Neural progenitor cell (in vitro differentiated cells): ENCODE measurements at regions not wholly inside any gene's neighbourhood (a gene's known extent, or its start where the extent isn't known, plus 50 kb on each side); places are given as distances from the start of the nearest gene placed in this dataset.

Experiments
- EZH2 ChIP-seq: fragments of 200-600 bp; sonication (generic); IDR thresholded peaks from 2 replicates; pipeline ENCODE4 v1.6.1; 2017; ENCODE audit warnings: antibody characterized with exemption, mild to moderate bottlenecking, moderate library complexity
- TF ChIP-seq, protein P1 (sequence below): fragments of 200-600 bp; sonication (generic); IDR thresholded peaks from 2 replicates; pipeline ENCODE4 v1.5.1; 2017; ENCODE audit warnings: antibody characterized with exemption, mild to moderate bottlenecking

GRCh38 chr14:106044515-106044914 is 518.1 kb downstream of the TMEM121 start:
- TF ChIP-seq, protein P1, sequence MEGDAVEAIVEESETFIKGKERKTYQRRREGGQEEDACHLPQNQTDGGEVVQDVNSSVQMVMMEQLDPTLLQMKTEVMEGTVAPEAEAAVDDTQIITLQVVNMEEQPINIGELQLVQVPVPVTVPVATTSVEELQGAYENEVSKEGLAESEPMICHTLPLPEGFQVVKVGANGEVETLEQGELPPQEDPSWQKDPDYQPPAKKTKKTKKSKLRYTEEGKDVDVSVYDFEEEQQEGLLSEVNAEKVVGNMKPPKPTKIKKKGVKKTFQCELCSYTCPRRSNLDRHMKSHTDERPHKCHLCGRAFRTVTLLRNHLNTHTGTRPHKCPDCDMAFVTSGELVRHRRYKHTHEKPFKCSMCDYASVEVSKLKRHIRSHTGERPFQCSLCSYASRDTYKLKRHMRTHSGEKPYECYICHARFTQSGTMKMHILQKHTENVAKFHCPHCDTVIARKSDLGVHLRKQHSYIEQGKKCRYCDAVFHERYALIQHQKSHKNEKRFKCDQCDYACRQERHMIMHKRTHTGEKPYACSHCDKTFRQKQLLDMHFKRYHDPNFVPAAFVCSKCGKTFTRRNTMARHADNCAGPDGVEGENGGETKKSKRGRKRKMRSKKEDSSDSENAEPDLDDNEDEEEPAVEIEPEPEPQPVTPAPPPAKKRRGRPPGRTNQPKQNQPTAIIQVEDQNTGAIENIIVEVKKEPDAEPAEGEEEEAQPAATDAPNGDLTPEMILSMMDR, result no peak
- TF ChIP-seq EZH2, result no peak
